Gastroesophageal sphincter (tissue), 4 donors: ENCODE measurements at regions not wholly inside any gene's neighbourhood (a gene's known extent, or its start where the extent isn't known, plus 50 kb on each side); places are given as distances from the start of the nearest gene placed in this dataset.

ENCODE experiments used
- ATAC-seq: fragments of 150-250 bp; one replicate; pipeline ENCODE4 v1.9.1; 2016; ENCODE audit warnings: mild to moderate bottlenecking, moderate library complexity
- H3K27ac ChIP-seq, 4 donors: fragments of 200-600 bp; sonication (generic) in 3 of 4; 1 replicate in 3 of 4; 2 replicates in 1 of 4; pipeline ENCODE4 v1.5.1; 2016 to 2019
- H3K27me3 ChIP-seq: fragments of 200-600 bp; sonication (generic); one replicate; pipeline ENCODE4 v1.5.1; 2019
- H3K36me3 ChIP-seq, 2 donors: fragments of 200-600 bp; sonication (generic); one replicate each; pipeline ENCODE4 v1.5.1; 2019; ENCODE audit warnings: control low read depth in 1 of 2
- H3K4me1 ChIP-seq, 3 donors: fragments of 200-600 bp; sonication (generic); 1 replicate in 2 of 3; 2 replicates in 1 of 3; pipeline ENCODE4 v1.5.1; 2016 to 2019; ENCODE audit warnings: control low read depth in 2 of 3
- H3K4me3 ChIP-seq, 2 donors: fragments of 200-600 bp; sonication (generic); one replicate each; pipeline ENCODE4 v1.5.1; 2019; ENCODE audit warnings: mild to moderate bottlenecking in 1 of 2, moderate library complexity in 1 of 2
- H3K9me3 ChIP-seq, 3 donors: fragments of 200-600 bp; sonication (generic); one replicate each; pipeline ENCODE4 v1.5.1; 2017 to 2019; ENCODE audit warnings: control low read depth in 2 of 3
- EP300 ChIP-seq: sonication (generic); formaldehyde crosslinking; IDR thresholded peaks from one replicate; pipeline ENCODE4 v1.6.1; 2017; ENCODE audit warnings: antibody characterized with exemption, mild to moderate bottlenecking
- POLR2A ChIP-seq, 2 donors: fragments of 450-650 bp; IDR thresholded peaks; one replicate each; pipeline ENCODE4 v1.6.1; 2017; ENCODE audit warnings: antibody characterized with exemption in 2 of 2, mild to moderate bottlenecking in 2 of 2, moderate library complexity in 1 of 2
- POLR2AphosphoS5 ChIP-seq: sonication (generic); formaldehyde crosslinking; IDR thresholded peaks from one replicate; pipeline ENCODE4 v1.6.1; 2017; ENCODE audit warnings: antibody characterized with exemption
- WGBS, 2 donors: methylation state at CpG; one replicate each; pipeline ENCODE4 v1.1.5; 2018; ENCODE audit warnings: low coverage in 1 of 2; 5-methylcytosine and 5-hydroxymethylcytosine counted together
- TF ChIP-seq, protein P1 (sequence below), 4 experiments: fragments of 200-600 bp in 2 of 4; fragments of 450-650 bp in 2 of 4; sonication (generic) in 1 of 4; IDR thresholded peaks; one replicate each; pipeline ENCODE4 v1.5.1; 2017 to 2019; ENCODE audit warnings: antibody characterized with exemption in 4 of 4, mild to moderate bottlenecking in 2 of 4, moderate library complexity in 2 of 4

- WGBS, 2 donors, result 59 to 73% methylated on average over 10 of the region's 10 CpGs
- H3K36me3 ChIP-seq, result no peaks in the 10 kb centered on the region
- H3K27ac ChIP-seq, result no peak overlapping the region
- no peak overlapping the region for H3K4me3 ChIP-seq
- no peaks in the 10 kb centered on the region for H3K9me3 ChIP-seq
- no peak for ATAC-seq
- TF ChIP-seq, protein P1, sequence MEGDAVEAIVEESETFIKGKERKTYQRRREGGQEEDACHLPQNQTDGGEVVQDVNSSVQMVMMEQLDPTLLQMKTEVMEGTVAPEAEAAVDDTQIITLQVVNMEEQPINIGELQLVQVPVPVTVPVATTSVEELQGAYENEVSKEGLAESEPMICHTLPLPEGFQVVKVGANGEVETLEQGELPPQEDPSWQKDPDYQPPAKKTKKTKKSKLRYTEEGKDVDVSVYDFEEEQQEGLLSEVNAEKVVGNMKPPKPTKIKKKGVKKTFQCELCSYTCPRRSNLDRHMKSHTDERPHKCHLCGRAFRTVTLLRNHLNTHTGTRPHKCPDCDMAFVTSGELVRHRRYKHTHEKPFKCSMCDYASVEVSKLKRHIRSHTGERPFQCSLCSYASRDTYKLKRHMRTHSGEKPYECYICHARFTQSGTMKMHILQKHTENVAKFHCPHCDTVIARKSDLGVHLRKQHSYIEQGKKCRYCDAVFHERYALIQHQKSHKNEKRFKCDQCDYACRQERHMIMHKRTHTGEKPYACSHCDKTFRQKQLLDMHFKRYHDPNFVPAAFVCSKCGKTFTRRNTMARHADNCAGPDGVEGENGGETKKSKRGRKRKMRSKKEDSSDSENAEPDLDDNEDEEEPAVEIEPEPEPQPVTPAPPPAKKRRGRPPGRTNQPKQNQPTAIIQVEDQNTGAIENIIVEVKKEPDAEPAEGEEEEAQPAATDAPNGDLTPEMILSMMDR (IDR thresholded peaks at IDR 0.05), result no peak
- TF ChIP-seq POLR2A (IDR thresholded peaks at IDR 0.05) (no peak), POLR2AphosphoS5 (no peak), EP300 (no peak)
- peaks cover 22% of the 10 kb centered on the region for H3K27me3 ChIP-seq
- no peaks in the 10 kb centered on the region for H3K4me1 ChIP-seq
Observed at GRCh38 chr10:111221682-111222480, 145.1 kb downstream of the ADRA2A start.

GRCh38 chr10:111222961-111223360, 146.1 kb downstream of the ADRA2A start:
- Histone ChIP-seq H3K27ac (no peak overlapping the region), H3K9me3 (no peaks in the 10 kb centered on the region), H3K4me1 (no peaks in the 10 kb centered on the region), H3K27me3 (peaks cover 25% of the 10 kb centered on the region), H3K36me3 (no peaks in the 10 kb centered on the region), H3K4me3 (no peak overlapping the region)
- no peak for TF ChIP-seq POLR2AphosphoS5
- WGBS, 2 donors, result 59% methylated on average over 3 of the region's 4 CpGs; no CpG with 5 or more reads in 1 of the 2 donors
- ATAC-seq, result no peak

GRCh38 chr10:111231779-111232178, 154.9 kb downstream of the ADRA2A start:
- 35 to 54% methylated on average over 5 of the region's 5 CpGs for WGBS, 2 donors
- H3K4me1 ChIP-seq, result no peaks in the 10 kb centered on the region
- H3K36me3 ChIP-seq, result no peaks in the 10 kb centered on the region
- TF ChIP-seq EP300, result no peak
- no peak for TF ChIP-seq POLR2AphosphoS5
- TF ChIP-seq, protein P1 (IDR thresholded peaks at IDR 0.05), result no peak
- TF ChIP-seq POLR2A (IDR thresholded peaks at IDR 0.05), result no peak
- peaks cover 9% of the 10 kb centered on the region for H3K27me3 ChIP-seq
- ATAC-seq, result no peak
- H3K27ac ChIP-seq, result no peak overlapping the region
- H3K4me3 ChIP-seq, result no peak overlapping the region
- no peaks in the 10 kb centered on the region for H3K9me3 ChIP-seq

DNA sequence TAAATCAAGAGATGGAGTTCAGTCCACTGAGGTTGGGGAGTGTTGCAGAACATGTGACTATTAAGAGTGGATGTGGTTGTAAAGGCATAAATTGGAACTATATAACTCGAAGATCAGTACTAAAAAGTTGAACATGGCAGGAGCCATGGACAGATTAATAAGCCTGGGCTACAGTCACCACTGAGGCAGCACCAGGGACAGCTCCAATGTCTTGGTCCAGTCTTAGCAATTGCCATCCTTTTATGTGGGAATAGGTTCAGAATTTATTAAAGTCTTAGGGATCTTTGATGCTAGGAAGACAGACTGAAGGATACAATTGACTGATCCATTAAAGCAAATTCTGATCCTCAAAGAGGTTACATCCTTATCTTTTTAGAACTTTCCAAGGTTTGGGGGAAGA, 156.6 kb downstream of the ADRA2A start:
- TF ChIP-seq EP300, result no peak
- no peak for TF ChIP-seq POLR2AphosphoS5
- no peak for TF ChIP-seq POLR2A (IDR thresholded peaks at IDR 0.05)
- TF ChIP-seq, protein P1 (IDR thresholded peaks at IDR 0.05), result no peak
- H3K36me3 ChIP-seq, result no peaks in the 10 kb centered on the region
- no peaks in the 10 kb centered on the region for H3K4me1 ChIP-seq
- no peaks in the 10 kb centered on the region for H3K9me3 ChIP-seq
- ATAC-seq, result no peak
- no peak overlapping the region for H3K4me3 ChIP-seq
- WGBS, 2 donors, result 60 to 80% methylated on average over 1 of the region's 1 CpG
- H3K27ac ChIP-seq, result no peak overlapping the region
- peaks cover 1% of the 10 kb centered on the region for H3K27me3 ChIP-seq

GRCh38 chr10:111234234-111234913, 157.5 kb downstream of the ADRA2A start:
- no peak overlapping the region for H3K4me3 ChIP-seq
- no peaks in the 10 kb centered on the region for H3K36me3 ChIP-seq
- no peak for ATAC-seq

More at GRCh38 chr10:111234234-111234913, 157.5 kb downstream of the ADRA2A start:
- Histone ChIP-seq H3K9me3 (no peaks in the 10 kb centered on the region), H3K4me1 (no peaks in the 10 kb centered on the region), H3K27ac (no peak overlapping the region), H3K27me3 (no peaks in the 10 kb centered on the region)
- WGBS, 2 donors, result 76 to 78% methylated on average over 5 of the region's 5 CpGs
- TF ChIP-seq POLR2AphosphoS5 (no peak), POLR2A (IDR thresholded peaks at IDR 0.05) (no peak), EP300 (no peak)
- TF ChIP-seq, protein P1 (IDR thresholded peaks at IDR 0.05), result no peak
